Prostate gland (tissue), 1 donor: ENCODE measurements at regions not wholly inside any gene's neighbourhood (a gene's known extent, or its start where the extent isn't known, plus 50 kb on each side); places are given as distances from the start of the nearest gene placed in this dataset.

Source experiments
- POLR2A ChIP-seq: fragments of 450-650 bp; IDR thresholded peaks from one replicate; pipeline ENCODE4 v1.6.1; 2016; ENCODE audit warnings: antibody characterized with exemption, mild to moderate bottlenecking
- POLR2AphosphoS5 ChIP-seq: sonication (generic); formaldehyde crosslinking; IDR thresholded peaks from one replicate; pipeline ENCODE4 v1.6.1; 2017; ENCODE audit warnings: antibody characterized with exemption

- TF ChIP-seq POLR2A (no peak), POLR2AphosphoS5 (no peak)
Observed at GRCh38 chr4:128665514-128665913, 144.0 kb upstream of the JADE1 start.
